CD4-positive, alpha-beta T cell (primary cell): ENCODE measurements at regions not wholly inside any gene's neighbourhood (a gene's known extent, or its start where the extent isn't known, plus 50 kb on each side); places are given as distances from the start of the nearest gene placed in this dataset.
A peak's percentile ranks its signal among the peaks of the same experiment; 100 is the strongest.

Source experiments
- ATAC-seq: fragments of 200-7000 bp; cut with Tn5 transposase; one replicate; pipeline ENCODE4 v1.10.0; 2022; ENCODE audit warnings: mild to moderate bottlenecking; ENCODE audit not compliant: poor library complexity
- CTCF ChIA-PET: fragments of 350-600 bp; sonication (Branson Sonifier 250); formaldehyde crosslinking; loops from one replicate; lab custom pipeline; 2021; ENCODE audit warnings: antibody characterized with exemption, inconsistent platforms; lab: Charles Lee
- POLR2A ChIA-PET: fragments of 350-600 bp; sonication (Branson Sonifier 250); formaldehyde crosslinking; loops from one replicate; lab custom pipeline; 2021; ENCODE audit warnings: antibody characterized with exemption, inconsistent platforms; lab: Charles Lee
- DNase-seq, 14 experiments: peaks; one replicate each; pipeline ENCODE4 v3.0.0-alpha.2; 2013 to 2020; ENCODE audit warnings: mixed read lengths in 2 of 14
- H3K27ac ChIP-seq, 2 donors: one replicate each; pipeline versions ENCODE4 v1.5.1 to v1.7.0; 2013; ENCODE audit warnings: low read length in 2 of 2, low read depth in 1 of 2, mild to moderate bottlenecking in 1 of 2
- H3K27me3 ChIP-seq, 2 experiments: 1 replicate in 1 of 2; 2 replicates in 1 of 2; pipeline versions ENCODE4 v1.6.1 to v1.7.0; 2013; ENCODE audit warnings: low read length in 2 of 2, control low read depth in 1 of 2, mild to moderate bottlenecking in 1 of 2, moderate library complexity in 1 of 2; ENCODE audit not compliant: insufficient read depth in 2 of 2, control insufficient read depth in 1 of 2
- H3K36me3 ChIP-seq: one replicate; pipeline ENCODE4 v1.6.1; 2013; ENCODE audit warnings: low read length, control low read depth; ENCODE audit not compliant: insufficient read depth
- H3K4me1 ChIP-seq: one replicate; pipeline ENCODE4 v1.6.1; 2013; ENCODE audit warnings: low read length, control low read depth; ENCODE audit not compliant: insufficient read depth
- H3K4me3 ChIP-seq: one replicate; pipeline ENCODE4 v1.5.1; 2013; ENCODE audit warnings: mild to moderate bottlenecking, low read length, moderate library complexity
- H3K9me3 ChIP-seq, 2 experiments: 1 replicate in 1 of 2; 2 replicates in 1 of 2; pipeline versions ENCODE4 v1.6.1 to v1.7.0; 2013; ENCODE audit warnings: low read length in 2 of 2, mild to moderate bottlenecking in 2 of 2, control low read depth in 1 of 2, moderate library complexity in 1 of 2; ENCODE audit not compliant: control insufficient read depth in 1 of 2, insufficient read depth in 1 of 2
- H3K27ac Mint-ChIP-seq: one replicate; pipeline ENCODE4 v1.8.0; 2020; ENCODE audit warnings: mixed read lengths
- H3K27me3 Mint-ChIP-seq: one replicate; pipeline ENCODE4 v1.8.0; 2021; ENCODE audit warnings: mixed read lengths
- H3K36me3 Mint-ChIP-seq: one replicate; pipeline ENCODE4 v1.8.0; 2021; ENCODE audit warnings: low read depth, mixed read lengths
- H3K4me1 Mint-ChIP-seq: one replicate; pipeline ENCODE4 v1.8.0; 2021; ENCODE audit warnings: low read depth, mixed read lengths
- H3K4me3 Mint-ChIP-seq: one replicate; pipeline ENCODE4 v1.8.0; 2020; ENCODE audit warnings: mild to moderate bottlenecking, mixed read lengths
- H3K9me3 Mint-ChIP-seq: one replicate; pipeline ENCODE4 v1.8.0; 2020; ENCODE audit warnings: mixed read lengths
- CTCF ChIP-seq: fragments of 200-600 bp; IDR thresholded peaks from one replicate; pipeline ENCODE4 v1.8.0; 2022; ENCODE audit warnings: antibody characterized with exemption, mild to moderate bottlenecking
- intact Hi-C, 2 experiments: fragments of 100-400 bp; cut with DNase I in 1 of 2; cut with micrococcal nuclease in 1 of 2; formaldehyde crosslinking; loops; one replicate each; pipeline versions ENCODE4 v1.15.1 to v1.9.0; 2023 to 2025; cut with DNase I, micrococcal nuclease

DNA sequence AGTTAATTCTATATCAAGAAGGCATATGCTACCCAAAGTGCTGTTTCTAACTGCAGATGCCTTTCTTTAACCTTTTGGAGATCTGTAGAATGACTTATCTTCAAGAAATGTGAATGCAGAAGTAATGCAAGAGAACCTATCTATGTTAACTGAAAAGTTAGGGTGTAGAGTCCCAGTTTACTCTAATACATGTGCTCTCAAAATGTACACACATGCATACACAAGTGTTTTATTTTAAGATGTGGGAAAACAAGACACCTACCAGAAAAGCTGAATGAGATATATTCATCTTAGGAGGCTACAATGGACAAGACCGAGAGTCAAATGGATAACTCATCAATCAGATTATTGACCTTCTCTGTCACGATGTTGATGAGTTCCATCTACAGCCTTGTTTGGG lies 80.9 kb downstream of the CDCA7 start:
- H3K36me3 ChIP-seq: no peaks in the 10 kb centered on the region
- H3K9me3 Mint-ChIP-seq: no peaks in the 10 kb centered on the region
- H3K27ac ChIP-seq: no peak overlapping the region
- no peak for DNase-seq
- ChIA-PET CTCF (no interaction called here), POLR2A (no interaction called here)
- H3K4me1 ChIP-seq: no peaks in the 10 kb centered on the region
- no peak overlapping the region for H3K4me3 Mint-ChIP-seq
- no peak overlapping the region for H3K4me3 ChIP-seq
- H3K4me1 Mint-ChIP-seq: peaks cover 9% of the 10 kb centered on the region
- H3K9me3 ChIP-seq: no peaks in the 10 kb centered on the region
- ATAC-seq: no peak
- TF ChIP-seq CTCF: no peak
- no peak overlapping the region for H3K27ac Mint-ChIP-seq
- H3K36me3 Mint-ChIP-seq: no peaks in the 10 kb centered on the region
- intact Hi-C loops: no loop called here
- peaks cover 11% of the 10 kb centered on the region for H3K27me3 Mint-ChIP-seq
- H3K27me3 ChIP-seq: peaks cover 0 to 2% of the 10 kb centered on the region in 2 experiments

DNA sequence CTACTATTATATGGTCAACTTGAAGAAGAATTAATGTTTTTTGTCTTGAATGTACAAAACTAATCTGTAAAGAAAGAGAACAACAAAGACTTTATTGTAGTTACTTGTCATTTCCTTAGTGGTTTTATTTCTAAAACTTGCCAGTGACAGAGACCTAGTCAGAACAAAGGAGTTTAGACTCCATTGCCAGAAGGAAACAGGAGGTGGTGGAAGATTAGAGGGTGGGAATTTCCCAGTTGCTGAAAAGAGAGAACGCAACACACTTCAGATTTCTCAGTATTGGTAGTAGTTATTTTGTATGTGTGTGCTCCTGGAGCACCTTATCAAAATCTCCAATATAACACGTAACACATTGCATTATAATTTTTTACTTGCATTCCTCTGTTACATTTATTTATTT lies 81.4 kb downstream of the CDCA7 start:
- ChIA-PET CTCF (no interaction called here), POLR2A (no interaction called here)
- no peak for TF ChIP-seq CTCF
- Mint-ChIP-seq H3K36me3 (no peaks in the 10 kb centered on the region), H3K27me3 (peaks cover 11% of the 10 kb centered on the region), H3K4me1 (peaks cover 9% of the 10 kb centered on the region), H3K9me3 (no peaks in the 10 kb centered on the region), H3K27ac (no peak overlapping the region), H3K4me3 (no peak overlapping the region)
- Histone ChIP-seq H3K36me3 (no peaks in the 10 kb centered on the region), H3K4me3 (no peak overlapping the region), H3K9me3 (no peaks in the 10 kb centered on the region), H3K27ac (no peak overlapping the region), H3K4me1 (no peaks in the 10 kb centered on the region), H3K27me3 (peaks cover 0 to 2% of the 10 kb centered on the region in 2 experiments)
- intact Hi-C loops: no loop called here
- DNase-seq: peak in 1 of 14 experiments; percentile 27
- ATAC-seq: no peak

DNA sequence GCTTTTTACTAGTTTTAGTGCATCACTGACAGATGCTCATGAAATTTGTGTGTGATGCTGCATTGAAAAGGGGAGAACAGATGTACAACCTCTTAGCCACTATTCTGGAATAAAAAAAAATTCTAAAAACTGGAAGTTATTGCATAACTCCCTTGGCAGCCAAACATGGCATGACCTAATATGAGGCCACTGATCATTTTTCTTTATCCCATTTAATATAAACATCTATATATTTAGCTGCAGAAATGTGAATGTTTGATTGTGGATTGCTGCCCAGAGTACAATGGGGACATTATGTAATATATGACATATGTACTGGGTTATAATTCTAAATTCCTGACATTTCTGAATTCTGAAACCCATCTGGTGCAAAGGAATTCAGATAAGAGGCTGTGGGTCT lies 86.5 kb downstream of the CDCA7 start:
- no peaks in the 10 kb centered on the region for H3K9me3 Mint-ChIP-seq
- CTCF ChIA-PET: no interaction called here
- Histone ChIP-seq H3K36me3 (no peaks in the 10 kb centered on the region), H3K4me1 (no peaks in the 10 kb centered on the region), H3K27ac (no peak overlapping the region), H3K27me3 (peaks cover 0 to 6% of the 10 kb centered on the region in 2 experiments), H3K4me3 (no peak overlapping the region), H3K9me3 (no peaks in the 10 kb centered on the region)
- no peaks in the 10 kb centered on the region for H3K27me3 Mint-ChIP-seq
- POLR2A ChIA-PET: no interaction called here
- no peaks in the 10 kb centered on the region for H3K36me3 Mint-ChIP-seq
- H3K4me3 Mint-ChIP-seq: no peak overlapping the region
- ATAC-seq (no peak), DNase-seq (no peak)
- no peak overlapping the region for H3K27ac Mint-ChIP-seq
- intact Hi-C loops: no loop called here
- no peak for TF ChIP-seq CTCF
- H3K4me1 Mint-ChIP-seq: peaks cover under 1% of the 10 kb centered on the region
